OCI-LY3 (cell line): ENCODE measurements at regions not wholly inside any gene's neighbourhood (a gene's known extent, or its start where the extent isn't known, plus 50 kb on each side); places are given as distances from the start of the nearest gene placed in this dataset.

Source experiments
- EZH2phosphoT487 ChIP-seq: fragments of 200-600 bp; shearing (Covaris generic); IDR thresholded peaks from 2 replicates; pipeline ENCODE4 v1.6.1; 2018; ENCODE audit warnings: antibody characterized with exemption, mixed run types, low read depth
- TF ChIP-seq, protein P1 (sequence below): fragments of 200-600, 300-600 bp; sonication (generic); IDR thresholded peaks from 2 replicates; pipeline ENCODE4 v1.5.1; 2014; ENCODE audit warnings: antibody characterized with exemption, low read length, low read depth

DNA sequence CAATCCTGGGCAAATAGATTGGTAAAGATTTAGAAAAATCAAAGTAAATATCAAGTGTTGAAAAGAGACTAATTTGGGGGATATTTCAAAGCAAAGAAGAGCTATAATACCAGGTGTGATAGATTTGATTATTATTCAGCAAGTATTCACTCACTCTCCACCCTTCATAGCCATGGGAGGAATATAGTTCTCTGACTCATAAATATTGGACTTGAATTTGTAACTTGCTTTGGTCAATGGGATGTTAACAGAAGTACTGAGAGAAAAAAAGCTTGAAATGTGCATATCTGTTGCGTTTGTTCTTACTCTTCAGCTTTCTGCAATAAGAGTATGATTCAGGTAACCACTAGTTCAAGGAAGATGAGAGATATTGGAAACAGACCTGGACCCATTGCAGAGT, 54.5 kb upstream of the IKZF2 start:
- TF ChIP-seq, protein P1, sequence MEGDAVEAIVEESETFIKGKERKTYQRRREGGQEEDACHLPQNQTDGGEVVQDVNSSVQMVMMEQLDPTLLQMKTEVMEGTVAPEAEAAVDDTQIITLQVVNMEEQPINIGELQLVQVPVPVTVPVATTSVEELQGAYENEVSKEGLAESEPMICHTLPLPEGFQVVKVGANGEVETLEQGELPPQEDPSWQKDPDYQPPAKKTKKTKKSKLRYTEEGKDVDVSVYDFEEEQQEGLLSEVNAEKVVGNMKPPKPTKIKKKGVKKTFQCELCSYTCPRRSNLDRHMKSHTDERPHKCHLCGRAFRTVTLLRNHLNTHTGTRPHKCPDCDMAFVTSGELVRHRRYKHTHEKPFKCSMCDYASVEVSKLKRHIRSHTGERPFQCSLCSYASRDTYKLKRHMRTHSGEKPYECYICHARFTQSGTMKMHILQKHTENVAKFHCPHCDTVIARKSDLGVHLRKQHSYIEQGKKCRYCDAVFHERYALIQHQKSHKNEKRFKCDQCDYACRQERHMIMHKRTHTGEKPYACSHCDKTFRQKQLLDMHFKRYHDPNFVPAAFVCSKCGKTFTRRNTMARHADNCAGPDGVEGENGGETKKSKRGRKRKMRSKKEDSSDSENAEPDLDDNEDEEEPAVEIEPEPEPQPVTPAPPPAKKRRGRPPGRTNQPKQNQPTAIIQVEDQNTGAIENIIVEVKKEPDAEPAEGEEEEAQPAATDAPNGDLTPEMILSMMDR, result no peak
- no peak for TF ChIP-seq EZH2phosphoT487
